Stomach (tissue), 8 donors: ENCODE measurements at regions not wholly inside any gene's neighbourhood (a gene's known extent, or its start where the extent isn't known, plus 50 kb on each side); places are given as distances from the start of the nearest gene placed in this dataset.

ENCODE experiments used
- DNase-seq, 2 donors: peaks; one replicate each; pipeline versions ENCODE4 v3.0.0 to v3.0.0-alpha.2; 2013 to 2019
- H3K27ac ChIP-seq, 5 donors: fragments of 200-600 bp in 4 of 5; sonication (generic) in 4 of 5; one replicate each; pipeline ENCODE4 v1.5.1; 2013 to 2019; ENCODE audit warnings: mild to moderate bottlenecking in 1 of 5, moderate library complexity in 1 of 5
- H3K27me3 ChIP-seq, 3 donors: fragments of 200-600 bp; sonication (generic); one replicate each; pipeline ENCODE4 v1.5.1; 2017 to 2019; ENCODE audit warnings: mixed run types in 1 of 3
- H3K36me3 ChIP-seq, 4 donors: fragments of 200-600 bp; sonication (generic); 1 replicate in 3 of 4; 2 replicates in 1 of 4; pipeline ENCODE4 v1.5.1; 2016 to 2019
- H3K4me1 ChIP-seq, 4 donors: fragments of 200-600 bp; sonication (generic); one replicate each; pipeline ENCODE4 v1.5.1; 2016 to 2019
- H3K4me3 ChIP-seq, 4 donors: fragments of 200-600 bp; sonication (generic) in 3 of 4; one replicate each; pipeline ENCODE4 v1.5.1; 2016 to 2019; ENCODE audit warnings: mild to moderate bottlenecking in 1 of 4
- H3K9me3 ChIP-seq, 4 donors: fragments of 200-600 bp; sonication (generic); one replicate each; pipeline ENCODE4 v1.5.1; 2016 to 2019
- EP300 ChIP-seq: sonication (generic); formaldehyde crosslinking; IDR thresholded peaks from one replicate; pipeline ENCODE4 v1.6.1; 2017; ENCODE audit warnings: antibody characterized with exemption
- POLR2A ChIP-seq, 4 donors: fragments of 450-650 bp; IDR thresholded peaks; one replicate each; pipeline ENCODE4 v1.6.1; 2016; ENCODE audit warnings: antibody characterized with exemption in 4 of 4, control low read depth in 2 of 4, mild to moderate bottlenecking in 1 of 4, moderate library complexity in 1 of 4
- POLR2AphosphoS5 ChIP-seq, 3 donors: sonication (generic); formaldehyde crosslinking; IDR thresholded peaks; one replicate each; pipeline ENCODE4 v1.6.1; 2016; ENCODE audit warnings: antibody characterized with exemption in 3 of 3
- whole genome bisulfite sequencing, 5 donors: extraction: QIAGEN DNeasy Blood & Tissue Kit in 3 of 5; methylation state at CpG; one replicate each; pipeline versions ENCODE4 v1.1.5 to v1.1.7; 2013 to 2018; 5-methylcytosine and 5-hydroxymethylcytosine counted together
- intact Hi-C: fragments of 100-400 bp; cut with DNase I; formaldehyde crosslinking; loops from one replicate; pipeline ENCODE4 v1.15.1; 2023; ENCODE audit warnings: low total_unique reads
- TF ChIP-seq, protein P1 (sequence below), 7 experiments: fragments of 450-650 bp in 4 of 7; fragments of 200-600 bp in 3 of 7; sonication (generic) in 3 of 7; IDR thresholded peaks; one replicate each; pipeline ENCODE4 v1.5.1; 2016 to 2019; ENCODE audit warnings: antibody characterized with exemption in 7 of 7, control low read depth in 2 of 7, mild to moderate bottlenecking in 1 of 7
- donor health status: healthy with polysubstance abuse.
- donor health status: Bipolar disorder and iron deficiency.
- donor health status: healthy.

DNA sequence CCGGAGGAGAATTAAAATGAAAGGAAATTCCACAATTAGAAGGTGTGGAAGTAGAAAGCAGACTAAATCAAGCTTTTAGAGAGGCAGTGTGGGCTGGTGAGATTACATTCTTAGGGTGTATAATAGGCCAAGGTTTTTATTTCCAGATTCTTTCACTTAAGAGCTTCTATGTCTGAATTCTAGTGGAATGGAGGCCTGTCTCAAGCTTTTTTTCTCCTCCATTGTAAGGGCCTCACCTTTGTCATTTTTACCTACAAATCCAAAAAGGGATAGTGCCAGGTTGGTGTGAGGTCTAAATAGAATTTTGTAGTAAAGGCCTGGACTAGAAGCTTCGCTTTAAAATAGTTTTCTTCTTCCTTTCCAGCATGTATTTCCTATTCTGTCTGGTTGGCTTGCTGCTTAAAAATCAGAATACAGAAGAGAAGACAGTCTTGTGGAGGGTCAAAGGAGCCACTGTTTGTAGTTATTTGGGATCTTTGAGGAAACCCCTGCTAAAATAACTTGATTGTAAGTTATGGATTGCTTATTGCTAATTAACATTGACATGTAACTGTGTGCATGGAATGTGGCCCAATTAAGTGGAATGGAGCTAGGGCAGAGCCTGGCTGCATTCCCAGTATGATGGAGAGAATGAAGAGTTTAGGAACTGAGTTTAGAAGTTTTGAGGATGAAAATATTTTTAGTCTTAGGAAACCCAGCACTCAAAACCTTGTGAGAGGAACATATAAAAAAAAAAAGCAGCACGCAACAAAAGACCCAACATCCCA lies 162.5 kb upstream of the B3GALT2 start:
- H3K4me3 ChIP-seq: no peak overlapping the region
- no peak overlapping the region for H3K27ac ChIP-seq
- no peaks in the 10 kb centered on the region for H3K36me3 ChIP-seq
- H3K27me3 ChIP-seq: no peaks in the 10 kb centered on the region
- WGBS, 5 donors: 68 to 71% (median 70%) methylated on average over 3 of the region's 3 CpGs
- intact Hi-C loops: no loop called here
- TF ChIP-seq POLR2A (IDR thresholded peaks at IDR 0.05) (no peak), EP300 (no peak), POLR2AphosphoS5 (IDR thresholded peaks at IDR 0.05) (no peak)
- TF ChIP-seq, protein P1, sequence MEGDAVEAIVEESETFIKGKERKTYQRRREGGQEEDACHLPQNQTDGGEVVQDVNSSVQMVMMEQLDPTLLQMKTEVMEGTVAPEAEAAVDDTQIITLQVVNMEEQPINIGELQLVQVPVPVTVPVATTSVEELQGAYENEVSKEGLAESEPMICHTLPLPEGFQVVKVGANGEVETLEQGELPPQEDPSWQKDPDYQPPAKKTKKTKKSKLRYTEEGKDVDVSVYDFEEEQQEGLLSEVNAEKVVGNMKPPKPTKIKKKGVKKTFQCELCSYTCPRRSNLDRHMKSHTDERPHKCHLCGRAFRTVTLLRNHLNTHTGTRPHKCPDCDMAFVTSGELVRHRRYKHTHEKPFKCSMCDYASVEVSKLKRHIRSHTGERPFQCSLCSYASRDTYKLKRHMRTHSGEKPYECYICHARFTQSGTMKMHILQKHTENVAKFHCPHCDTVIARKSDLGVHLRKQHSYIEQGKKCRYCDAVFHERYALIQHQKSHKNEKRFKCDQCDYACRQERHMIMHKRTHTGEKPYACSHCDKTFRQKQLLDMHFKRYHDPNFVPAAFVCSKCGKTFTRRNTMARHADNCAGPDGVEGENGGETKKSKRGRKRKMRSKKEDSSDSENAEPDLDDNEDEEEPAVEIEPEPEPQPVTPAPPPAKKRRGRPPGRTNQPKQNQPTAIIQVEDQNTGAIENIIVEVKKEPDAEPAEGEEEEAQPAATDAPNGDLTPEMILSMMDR (IDR thresholded peaks at IDR 0.05): no peak
- H3K9me3 ChIP-seq: no peaks in the 10 kb centered on the region
- H3K4me1 ChIP-seq: peaks cover 0 to 9% (median 2%) of the 10 kb centered on the region in 4 donors
- DNase-seq: no peak

DNA sequence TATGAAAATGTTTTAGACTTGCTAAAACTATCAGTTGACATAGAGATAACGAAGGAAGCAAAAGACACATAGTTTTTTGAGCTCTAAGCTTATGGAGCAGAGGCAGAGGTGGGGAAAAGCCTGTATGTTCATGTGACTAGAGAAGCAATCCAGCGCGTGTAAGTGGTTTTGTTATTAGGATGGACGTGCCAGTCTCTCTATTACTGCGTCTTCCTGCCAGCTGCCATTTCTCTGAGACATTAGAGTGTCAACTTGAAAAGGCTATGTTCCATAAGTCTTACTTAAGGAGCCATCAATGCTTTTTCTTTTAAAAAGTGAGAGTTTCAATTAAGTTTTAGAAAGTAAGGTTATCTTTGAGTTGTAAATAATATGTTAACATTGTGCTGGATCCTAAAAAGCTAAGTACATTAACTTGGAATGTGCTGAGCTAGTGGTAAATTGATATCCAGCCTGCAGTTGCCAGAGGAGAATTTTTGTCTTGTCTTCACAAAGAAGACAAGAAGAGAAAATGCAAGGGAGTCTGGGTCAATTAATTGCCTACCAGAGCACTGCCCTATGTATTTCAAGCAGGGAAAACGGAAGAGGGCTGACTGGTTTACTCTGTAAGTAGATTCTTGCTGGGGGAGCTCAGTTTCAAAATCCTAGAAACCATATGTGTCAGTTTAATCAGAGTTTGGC lies 161.8 kb upstream of the B3GALT2 start:
- Histone ChIP-seq H3K36me3 (no peaks in the 10 kb centered on the region), H3K27me3 (no peaks in the 10 kb centered on the region), H3K4me1 (peaks cover 0 to 8% (median 2%) of the 10 kb centered on the region in 4 donors), H3K4me3 (no peak overlapping the region), H3K9me3 (no peaks in the 10 kb centered on the region), H3K27ac (no peak overlapping the region)
- intact Hi-C loops: no loop called here
- DNase-seq: peak in 1 of 2 donors; percentile 44
- no peak for TF ChIP-seq POLR2AphosphoS5 (IDR thresholded peaks at IDR 0.05)
- TF ChIP-seq, protein P1 (IDR thresholded peaks at IDR 0.05): no peak
- no peak for TF ChIP-seq EP300
- TF ChIP-seq POLR2A (IDR thresholded peaks at IDR 0.05): no peak
- WGBS, 5 donors: 67 to 86% (median 77%) methylated on average over 6 of the region's 6 CpGs

DNA sequence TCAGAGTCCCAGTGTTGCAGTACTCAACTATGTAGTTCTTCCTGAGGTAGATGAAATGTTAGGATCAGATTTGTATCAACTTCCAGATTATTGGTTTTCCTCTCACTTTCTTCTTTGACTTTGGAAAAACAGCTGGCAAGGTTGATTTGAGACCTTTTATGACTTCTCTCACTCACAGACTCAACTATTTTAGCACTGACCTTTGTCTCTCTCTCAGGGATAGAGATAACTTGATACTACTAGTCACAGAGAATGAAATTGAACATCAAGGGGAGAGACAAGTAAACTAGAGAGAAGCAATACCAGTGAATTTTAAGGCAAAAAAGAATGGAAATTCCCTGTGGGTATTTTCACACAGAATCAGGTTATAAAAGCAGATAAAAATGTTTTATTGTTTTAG lies 159.7 kb upstream of the B3GALT2 start:
- TF ChIP-seq POLR2A (IDR thresholded peaks at IDR 0.05) (no peak), EP300 (no peak)
- TF ChIP-seq, protein P1 (IDR thresholded peaks at IDR 0.05): no peak
- Histone ChIP-seq H3K36me3 (no peaks in the 10 kb centered on the region), H3K9me3 (no peaks in the 10 kb centered on the region), H3K4me1 (peaks cover 5 to 14% (median 8%) of the 10 kb centered on the region in 4 donors), H3K4me3 (no peak overlapping the region), H3K27ac (no peak overlapping the region), H3K27me3 (no peaks in the 10 kb centered on the region)
- intact Hi-C loops: no loop called here
- no peak for DNase-seq

DNA sequence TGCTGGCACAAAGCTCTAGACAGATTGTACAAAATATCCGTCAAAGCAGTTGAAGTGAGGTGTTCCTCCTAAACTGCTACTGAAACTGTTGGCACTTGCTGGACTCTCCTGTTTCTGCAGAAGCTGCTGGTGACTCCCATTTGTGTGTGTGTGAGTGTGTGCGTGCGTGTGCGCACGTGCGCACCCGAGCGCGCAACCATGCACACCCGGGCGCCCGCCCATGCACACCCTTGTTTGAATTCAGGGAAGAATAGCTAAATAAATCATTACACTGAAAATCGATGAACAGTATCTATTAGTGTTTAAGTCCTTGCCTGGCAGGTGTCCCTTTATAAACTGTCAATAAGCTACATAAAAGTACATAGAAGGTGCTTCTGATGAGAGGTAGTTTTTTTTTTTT lies 156.4 kb upstream of the B3GALT2 start:
- Histone ChIP-seq H3K4me1 (peaks cover 5 to 9% (median 7%) of the 10 kb centered on the region in 4 donors), H3K27me3 (no peaks in the 10 kb centered on the region), H3K9me3 (no peaks in the 10 kb centered on the region), H3K27ac (no peak overlapping the region), H3K4me3 (no peak overlapping the region), H3K36me3 (no peaks in the 10 kb centered on the region)
- DNase-seq: no peak
- no peak for TF ChIP-seq EP300
- TF ChIP-seq, protein P1 (IDR thresholded peaks at IDR 0.05): no peak
- no peak for TF ChIP-seq POLR2A (IDR thresholded peaks at IDR 0.05)
- 93 to 97% (median 95%) methylated on average over 13 of the region's 13 CpGs for WGBS, 5 donors
- intact Hi-C loops: no loop called here
